Stimulated activated naive CD8-positive, alpha-beta T cell treated with anti-CD3 and anti-CD28 coated beads, Interleukin-15, amount 100 ng/mL, for 72 hours (primary cell): ENCODE measurements at regions not wholly inside any gene's neighbourhood (a gene's known extent, or its start where the extent isn't known, plus 50 kb on each side); places are given as distances from the start of the nearest gene placed in this dataset.
"Not testable (repeated sequence)": the region's sequence is repeated elsewhere in the genome, so short reads cannot be mapped to it uniquely, and the experiment has no call there.

ENCODE experiments used
- ATAC-seq: fragments of 150-1000 bp; cut with Tn5 transposase; 2 replicates; pipeline ENCODE4 v1.10.0; 2021; ENCODE audit warnings: mild to moderate bottlenecking, moderate library complexity
- DNase-seq, 2 donors: peaks; one replicate each; pipeline ENCODE4 v3.0.0; 2021 to 2022
- H3K27ac Mint-ChIP-seq, 2 donors: one replicate each; pipeline ENCODE4 v1.8.0; 2022; ENCODE audit warnings: mild to moderate bottlenecking in 2 of 2, mixed read lengths in 2 of 2, moderate library complexity in 2 of 2
- H3K27me3 Mint-ChIP-seq: one replicate; pipeline ENCODE4 v1.8.0; 2022; ENCODE audit warnings: mixed read lengths
- H3K4me1 Mint-ChIP-seq: one replicate; pipeline ENCODE4 v1.8.0; 2022; ENCODE audit warnings: mild to moderate bottlenecking, mixed read lengths
- H3K4me3 Mint-ChIP-seq, 2 donors: one replicate each; pipeline ENCODE4 v1.8.0; 2022; ENCODE audit warnings: mild to moderate bottlenecking in 2 of 2, mixed read lengths in 2 of 2, moderate library complexity in 1 of 2
- H3K9me3 Mint-ChIP-seq, 2 donors: one replicate each; pipeline ENCODE4 v1.8.0; 2022; ENCODE audit warnings: mixed read lengths in 2 of 2

- Mint-ChIP-seq H3K4me3 (no peak overlapping the region), H3K27me3 (no peaks in the 10 kb centered on the region), H3K27ac (no peak overlapping the region), H3K4me1 (no peaks in the 10 kb centered on the region), H3K9me3 (no peaks in the 10 kb centered on the region)
- ATAC-seq (no peak), DNase-seq (no peak)
Measured at GRCh38 chr13:33383724-33384577, 98.4 kb upstream of the STARD13 start.

GRCh38 chr13:33388286-33388998 is 102.9 kb upstream of the STARD13 start:
- H3K27ac Mint-ChIP-seq = no peak overlapping the region
- DNase-seq = no peak
- no peak overlapping the region for H3K4me3 Mint-ChIP-seq
- H3K27me3 Mint-ChIP-seq = no peaks in the 10 kb centered on the region
- no peak for ATAC-seq
- H3K9me3 Mint-ChIP-seq = no peaks in the 10 kb centered on the region
- no peaks in the 10 kb centered on the region for H3K4me1 Mint-ChIP-seq

- no peak overlapping the region for H3K4me3 Mint-ChIP-seq
- no peak overlapping the region for H3K27ac Mint-ChIP-seq
- H3K4me1 Mint-ChIP-seq = no peaks in the 10 kb centered on the region
- peaks cover 0 to 7% of the 10 kb centered on the region in 2 donors for H3K9me3 Mint-ChIP-seq
- DNase-seq = no peak
- no peaks in the 10 kb centered on the region for H3K27me3 Mint-ChIP-seq
- no peak for ATAC-seq
Measured at GRCh38 chr13:33392794-33393405, 107.3 kb upstream of the STARD13 start.

GRCh38 chr13:33394294-33394932 is 108.9 kb upstream of the STARD13 start:
- Mint-ChIP-seq H3K27me3 (no peaks in the 10 kb centered on the region), H3K4me1 (no peaks in the 10 kb centered on the region), H3K9me3 (peaks cover 0 to 7% of the 10 kb centered on the region in 2 donors), H3K4me3 (no peak overlapping the region), H3K27ac (no peak overlapping the region)
- DNase-seq (no peak), ATAC-seq (no peak)

DNA sequence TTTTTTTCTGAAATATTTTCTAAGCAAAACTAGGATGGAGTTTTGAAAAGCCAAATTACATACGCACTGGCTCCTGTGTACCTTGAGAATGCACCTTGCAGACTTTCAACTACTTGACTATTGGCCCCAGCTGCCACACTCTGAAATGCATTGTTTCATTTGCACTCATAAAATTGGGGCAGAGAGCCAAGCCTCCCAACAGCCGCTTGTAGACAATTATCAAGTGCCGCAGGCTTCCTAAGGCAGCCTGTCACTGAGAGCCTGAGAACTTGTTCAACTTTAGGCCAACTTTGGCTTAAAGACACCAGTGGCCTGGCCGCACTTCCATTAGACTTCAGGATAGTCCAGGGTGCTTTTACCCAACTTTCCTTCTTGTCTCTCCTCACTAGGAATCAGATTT is 115.7 kb upstream of the STARD13 start:
- Mint-ChIP-seq H3K27me3 (no peaks in the 10 kb centered on the region), H3K27ac (no peak overlapping the region), H3K4me1 (no peaks in the 10 kb centered on the region), H3K4me3 (no peak overlapping the region), H3K9me3 (peaks cover 0 to 7% of the 10 kb centered on the region in 2 donors)
- no peak for ATAC-seq
- DNase-seq = no peak

- ATAC-seq (no peak), DNase-seq (no peak)
- no peaks in the 10 kb centered on the region for H3K4me1 Mint-ChIP-seq
- no peaks in the 10 kb centered on the region for H3K27me3 Mint-ChIP-seq
- H3K9me3 Mint-ChIP-seq = no peaks in the 10 kb centered on the region
- H3K4me3 Mint-ChIP-seq = no peak overlapping the region
- no peak overlapping the region for H3K27ac Mint-ChIP-seq
Measured at GRCh38 chr13:33402975-33403374, 117.4 kb upstream of the STARD13 start.

GRCh38 chr13:33403807-33404362 is 118.3 kb upstream of the STARD13 start:
- Mint-ChIP-seq H3K4me1 (no peaks in the 10 kb centered on the region), H3K4me3 (no peak overlapping the region), H3K9me3 (no peaks in the 10 kb centered on the region), H3K27me3 (peaks cover 8% of the 10 kb centered on the region), H3K27ac (no peak overlapping the region)
- ATAC-seq = no peak
- no peak for DNase-seq

DNA sequence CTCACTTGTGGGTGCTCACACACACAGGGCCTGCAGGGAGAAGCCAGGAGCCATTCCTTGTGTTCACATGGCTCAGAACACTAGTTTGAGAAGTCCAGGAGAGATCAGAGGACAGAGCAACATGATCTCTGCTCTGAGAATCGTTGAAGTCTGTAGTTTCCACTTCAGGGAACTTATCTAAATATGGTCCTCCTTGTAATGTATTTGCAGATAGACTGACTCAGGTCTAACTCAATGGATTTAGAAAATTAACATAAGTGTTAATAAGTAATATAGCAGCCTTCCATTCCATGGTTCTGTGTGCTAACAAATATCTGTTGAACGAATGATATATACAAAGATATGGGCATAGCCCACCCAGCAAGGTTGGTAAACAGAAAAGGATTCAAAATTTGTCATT is 119.8 kb upstream of the STARD13 start:
- Mint-ChIP-seq H3K4me3 (no peak overlapping the region), H3K4me1 (no peaks in the 10 kb centered on the region), H3K9me3 (no peaks in the 10 kb centered on the region), H3K27ac (no peak overlapping the region), H3K27me3 (peaks cover 11% of the 10 kb centered on the region)
- DNase-seq (no peak), ATAC-seq (no peak)

DNA sequence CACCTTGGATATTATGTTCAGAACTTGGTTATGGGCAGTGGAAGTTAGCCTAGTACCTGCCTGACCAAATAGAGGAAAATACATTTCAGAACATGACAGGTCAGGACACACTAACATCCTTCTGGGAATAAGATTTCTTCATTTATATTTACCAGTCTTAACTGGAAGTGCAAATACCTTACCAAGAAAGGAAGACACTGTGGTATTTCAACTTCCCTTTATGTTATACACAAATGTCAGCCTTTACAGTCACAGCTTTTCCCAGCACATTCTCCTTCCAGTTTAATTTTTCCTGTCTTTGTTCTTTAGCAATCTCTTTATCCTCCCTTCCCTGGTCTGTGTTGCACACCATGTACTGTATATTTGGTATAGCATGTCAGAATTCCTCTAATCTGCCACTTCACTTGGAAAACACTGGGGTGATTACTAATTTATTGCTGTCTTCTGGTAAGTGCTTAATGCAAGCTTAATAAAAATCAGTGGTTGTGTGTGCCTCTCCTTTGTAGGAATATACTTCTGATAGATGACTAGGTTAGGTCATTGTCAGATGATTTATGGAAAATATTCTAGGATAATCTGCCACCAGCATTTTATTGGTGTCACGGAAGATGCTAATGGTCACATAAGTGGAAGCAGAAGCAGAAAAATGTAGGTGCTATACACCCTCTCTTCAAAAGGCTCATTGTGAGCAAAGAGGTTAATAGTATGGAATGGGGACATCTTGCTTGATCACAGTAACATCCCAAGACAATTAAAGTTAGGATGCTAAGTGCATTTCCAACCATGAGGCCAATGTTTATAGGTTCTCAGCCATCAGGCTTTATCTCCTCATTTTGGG is 124.3 kb upstream of the STARD13 start:
- ATAC-seq (no peak), DNase-seq (no peak)
- no peak overlapping the region for H3K27ac Mint-ChIP-seq
- no peaks in the 10 kb centered on the region for H3K9me3 Mint-ChIP-seq
- peaks cover 35% of the 10 kb centered on the region for H3K27me3 Mint-ChIP-seq
- no peak overlapping the region for H3K4me3 Mint-ChIP-seq
- no peaks in the 10 kb centered on the region for H3K4me1 Mint-ChIP-seq

GRCh38 chr13:33410619-33411018 is 125.1 kb upstream of the STARD13 start:
- Mint-ChIP-seq H3K9me3 (no peaks in the 10 kb centered on the region), H3K27ac (no peak overlapping the region), H3K4me3 (no peak overlapping the region), H3K4me1 (no peaks in the 10 kb centered on the region), H3K27me3 (peaks cover 35% of the 10 kb centered on the region)
- no peak for DNase-seq
- ATAC-seq = no peak

- no peak for ATAC-seq
- Mint-ChIP-seq H3K4me3 (no peak overlapping the region), H3K27ac (no peak overlapping the region), H3K27me3 (peaks cover 35% of the 10 kb centered on the region), H3K4me1 (no peaks in the 10 kb centered on the region), H3K9me3 (peaks cover 0 to 3% of the 10 kb centered on the region in 2 donors)
- DNase-seq = no peak
Measured at GRCh38 chr13:33411312-33411711, 125.8 kb upstream of the STARD13 start.

GRCh38 chr13:33415822-33416221 is 130.3 kb upstream of the STARD13 start:
- Mint-ChIP-seq H3K9me3 (peaks cover 6 to 8% of the 10 kb centered on the region in 2 donors), H3K27me3 (peaks cover 28% of the 10 kb centered on the region), H3K27ac (no peak overlapping the region), H3K4me3 (no peak overlapping the region), H3K4me1 (no peaks in the 10 kb centered on the region)
- ATAC-seq (no peak), DNase-seq (no peak)

DNA sequence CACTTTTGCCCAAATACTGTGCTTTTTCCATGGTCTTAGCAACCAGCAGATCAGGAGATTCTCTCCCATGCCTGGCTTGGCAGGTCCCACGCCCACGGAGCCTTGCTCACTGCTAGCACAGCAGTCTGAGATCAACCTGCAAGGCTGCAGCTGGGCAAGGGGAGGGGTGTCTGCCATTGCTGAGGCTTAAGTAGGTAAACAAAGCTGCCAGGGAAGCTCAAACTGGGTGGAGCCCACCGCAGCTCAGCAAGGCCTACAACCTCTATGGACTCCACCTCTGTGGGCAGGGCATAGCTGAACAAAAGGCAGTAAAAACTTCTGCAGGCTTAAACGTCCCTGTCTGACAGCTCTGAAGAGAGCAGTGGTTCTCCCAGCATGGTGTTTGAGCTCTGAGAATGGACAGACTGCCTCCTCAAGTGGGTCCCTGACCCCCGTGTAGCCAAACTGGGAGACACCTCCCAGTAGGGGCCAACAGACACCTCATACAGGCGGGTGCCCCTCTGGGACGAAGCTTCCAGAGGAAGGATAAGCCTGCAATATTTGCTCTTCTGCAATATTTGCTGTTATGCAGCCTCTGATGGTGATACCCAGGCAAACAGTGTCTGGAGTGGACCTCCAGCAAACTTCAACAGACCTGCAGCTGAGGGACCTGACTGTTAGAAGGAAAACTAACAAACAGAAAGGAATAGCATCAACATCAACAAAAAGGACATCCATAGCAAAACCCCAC is 132.8 kb upstream of the STARD13 start:
- H3K27me3 Mint-ChIP-seq = peaks cover 24% of the 10 kb centered on the region
- H3K27ac Mint-ChIP-seq, H3K4me3 Mint-ChIP-seq, DNase-seq, ATAC-seq, H3K4me1 Mint-ChIP-seq, H3K9me3 Mint-ChIP-seq: not testable (repeated sequence)

DNA sequence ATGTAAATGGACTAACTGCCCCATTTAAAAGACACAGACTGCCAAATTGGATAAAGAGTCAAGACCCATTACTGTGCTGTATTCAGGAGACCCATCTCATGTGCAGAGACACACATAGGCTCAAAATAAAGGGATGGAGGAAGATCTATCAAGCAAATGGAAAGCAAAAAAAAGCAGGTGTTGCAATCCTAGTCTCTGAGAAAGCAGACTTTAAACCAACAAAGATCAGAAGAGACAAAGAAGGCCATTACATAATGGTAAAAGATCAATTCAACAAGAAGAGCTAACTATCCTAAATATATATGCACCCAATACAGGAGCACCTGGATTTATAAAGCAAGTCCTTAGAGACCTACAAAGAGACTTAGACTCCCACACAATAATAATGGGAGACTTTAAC is 134.6 kb upstream of the STARD13 start:
- not testable (repeated sequence) for ATAC-seq, DNase-seq, H3K4me3 Mint-ChIP-seq, H3K9me3 Mint-ChIP-seq, H3K4me1 Mint-ChIP-seq, H3K27ac Mint-ChIP-seq
- H3K27me3 Mint-ChIP-seq = peaks cover 20% of the 10 kb centered on the region
